GM12865 (cell line): ENCODE measurements at regions not wholly inside any gene's neighbourhood (a gene's known extent, or its start where the extent isn't known, plus 50 kb on each side); places are given as distances from the start of the nearest gene placed in this dataset.

Experiments
- DNase-seq: peaks from one replicate; pipeline ENCODE4 v3.0.0; 2010; ENCODE audit warnings: low read depth
- H3K4me3 ChIP-seq: 2 replicates; pipeline ENCODE4 v1.5.1; 2011; ENCODE audit warnings: mild to moderate bottlenecking, low read depth, low read length, control low read depth
- TF ChIP-seq, protein P1 (sequence below): IDR thresholded peaks from 2 replicates; pipeline ENCODE4 v1.5.1; 2011; ENCODE audit warnings: low read length, control low read depth, low read depth, inconsistent platforms; ENCODE audit not compliant: insufficient read depth; ENCODE audit errors: missing control alignments

DNA sequence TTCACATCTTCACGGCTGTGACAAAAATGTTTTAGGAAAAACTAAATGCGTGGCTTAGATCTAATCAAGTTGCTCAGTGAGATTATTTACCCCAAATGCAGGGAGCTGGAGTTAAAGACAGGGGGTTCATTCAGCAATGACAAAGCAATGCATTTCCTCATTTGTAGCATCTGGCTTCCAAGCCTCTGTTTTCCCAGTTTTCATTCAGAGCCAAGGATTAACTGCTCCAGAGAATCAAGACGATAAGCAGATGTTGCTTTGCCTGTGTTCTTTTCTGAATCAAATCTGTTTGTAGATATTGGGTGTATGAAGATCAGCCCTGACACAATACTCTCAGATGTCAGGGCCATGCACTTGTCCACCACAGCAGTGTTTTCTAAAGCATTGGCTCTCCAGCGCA, 147.4 kb upstream of the SIX2 start:
- TF ChIP-seq, protein P1, sequence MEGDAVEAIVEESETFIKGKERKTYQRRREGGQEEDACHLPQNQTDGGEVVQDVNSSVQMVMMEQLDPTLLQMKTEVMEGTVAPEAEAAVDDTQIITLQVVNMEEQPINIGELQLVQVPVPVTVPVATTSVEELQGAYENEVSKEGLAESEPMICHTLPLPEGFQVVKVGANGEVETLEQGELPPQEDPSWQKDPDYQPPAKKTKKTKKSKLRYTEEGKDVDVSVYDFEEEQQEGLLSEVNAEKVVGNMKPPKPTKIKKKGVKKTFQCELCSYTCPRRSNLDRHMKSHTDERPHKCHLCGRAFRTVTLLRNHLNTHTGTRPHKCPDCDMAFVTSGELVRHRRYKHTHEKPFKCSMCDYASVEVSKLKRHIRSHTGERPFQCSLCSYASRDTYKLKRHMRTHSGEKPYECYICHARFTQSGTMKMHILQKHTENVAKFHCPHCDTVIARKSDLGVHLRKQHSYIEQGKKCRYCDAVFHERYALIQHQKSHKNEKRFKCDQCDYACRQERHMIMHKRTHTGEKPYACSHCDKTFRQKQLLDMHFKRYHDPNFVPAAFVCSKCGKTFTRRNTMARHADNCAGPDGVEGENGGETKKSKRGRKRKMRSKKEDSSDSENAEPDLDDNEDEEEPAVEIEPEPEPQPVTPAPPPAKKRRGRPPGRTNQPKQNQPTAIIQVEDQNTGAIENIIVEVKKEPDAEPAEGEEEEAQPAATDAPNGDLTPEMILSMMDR: no peak
- no peak for DNase-seq
- H3K4me3 ChIP-seq: no peak overlapping the region

DNA sequence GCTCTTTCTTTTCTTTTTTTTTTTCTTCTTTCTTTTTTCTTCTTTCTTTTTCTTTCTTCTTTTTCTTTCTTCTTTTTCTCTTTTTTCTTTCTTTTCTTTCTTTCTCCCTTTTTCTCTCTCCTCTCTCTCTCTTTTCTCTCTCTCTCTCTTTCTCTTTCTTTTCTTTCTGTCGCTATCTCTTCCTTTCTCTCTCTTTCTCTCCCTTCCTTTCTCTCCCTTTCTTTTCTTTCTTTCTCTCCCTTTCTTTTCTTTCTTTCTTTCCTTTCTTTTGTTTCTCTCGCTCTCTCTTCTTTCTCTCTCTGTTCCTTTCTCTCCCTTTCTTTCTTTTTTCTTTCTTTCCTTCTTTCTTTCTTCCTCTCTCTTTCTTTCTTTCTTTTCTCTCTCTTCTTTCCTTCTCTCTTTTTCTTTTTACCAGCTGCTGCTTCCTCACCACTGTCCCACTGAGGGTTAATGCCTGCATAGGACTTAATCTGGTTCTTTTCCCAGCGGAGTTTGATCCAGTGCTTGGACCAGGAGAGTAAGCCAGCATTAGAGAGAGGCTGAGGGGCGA, 145.4 kb upstream of the SIX2 start:
- TF ChIP-seq, protein P1: no peak
- DNase-seq: no peak
- no peak overlapping the region for H3K4me3 ChIP-seq

DNA sequence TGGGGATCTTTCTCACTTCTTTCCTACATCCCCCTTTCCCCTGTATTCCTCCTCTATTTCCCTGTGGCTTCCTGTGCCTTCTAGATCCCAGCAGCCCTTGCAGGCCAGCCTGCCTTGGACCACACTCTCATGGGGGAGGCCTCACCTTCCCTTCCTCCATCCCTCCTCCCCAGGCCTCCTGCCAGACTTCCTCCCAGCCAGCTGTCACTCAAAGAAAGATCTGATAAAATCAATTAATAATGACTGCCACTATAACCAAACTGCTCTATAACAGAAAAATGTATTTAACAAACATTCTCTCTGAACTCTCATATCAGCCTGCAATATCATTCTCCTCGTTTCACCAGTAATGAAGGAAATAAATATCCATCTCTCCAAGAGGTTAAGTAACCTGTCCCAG, 144.9 kb upstream of the SIX2 start:
- no peak overlapping the region for H3K4me3 ChIP-seq
- DNase-seq: no peak
- TF ChIP-seq, protein P1: no peak

DNA sequence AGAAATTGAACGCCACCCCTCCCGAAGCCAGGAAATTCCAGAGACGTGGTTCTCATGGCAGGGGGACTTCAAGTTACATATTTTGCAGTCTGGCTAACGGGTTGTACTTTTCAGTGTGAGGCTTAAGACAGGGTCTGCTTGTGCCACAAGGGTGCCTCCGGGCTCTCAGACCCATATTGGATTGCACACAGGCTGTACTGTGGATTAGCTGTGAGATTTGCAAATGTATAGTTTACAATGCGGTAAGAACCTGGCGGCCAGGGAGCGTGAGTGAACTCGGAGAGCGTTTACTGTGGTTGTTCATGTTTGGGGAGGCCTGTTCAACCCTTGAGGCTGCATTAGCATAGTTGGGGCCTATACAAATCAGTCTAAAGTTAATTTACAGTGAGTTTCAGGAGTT, 143.9 kb upstream of the SIX2 start:
- no peak overlapping the region for H3K4me3 ChIP-seq
- DNase-seq: no peak
- TF ChIP-seq, protein P1: no peak

DNA sequence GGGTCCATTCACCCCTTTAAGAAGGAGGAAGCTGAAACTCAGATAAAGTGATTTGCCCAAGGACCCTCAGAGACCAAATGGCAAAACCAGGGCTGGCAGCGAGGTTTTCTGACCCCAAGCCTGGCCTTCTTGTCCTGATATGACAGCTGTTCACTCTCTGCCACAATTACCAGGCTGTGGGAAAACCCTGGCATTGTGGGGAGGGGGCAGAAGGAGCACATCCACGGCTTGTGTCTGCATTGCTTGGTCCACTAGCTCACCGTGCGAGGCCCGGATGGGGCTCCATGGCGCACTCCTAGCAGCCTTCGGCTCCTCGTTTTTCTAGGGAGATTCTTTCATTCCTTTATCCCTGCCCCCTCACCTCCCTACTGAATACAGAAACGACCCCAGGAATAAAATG, 143.4 kb upstream of the SIX2 start:
- TF ChIP-seq, protein P1: no peak
- H3K4me3 ChIP-seq: no peak overlapping the region
- no peak for DNase-seq

DNA sequence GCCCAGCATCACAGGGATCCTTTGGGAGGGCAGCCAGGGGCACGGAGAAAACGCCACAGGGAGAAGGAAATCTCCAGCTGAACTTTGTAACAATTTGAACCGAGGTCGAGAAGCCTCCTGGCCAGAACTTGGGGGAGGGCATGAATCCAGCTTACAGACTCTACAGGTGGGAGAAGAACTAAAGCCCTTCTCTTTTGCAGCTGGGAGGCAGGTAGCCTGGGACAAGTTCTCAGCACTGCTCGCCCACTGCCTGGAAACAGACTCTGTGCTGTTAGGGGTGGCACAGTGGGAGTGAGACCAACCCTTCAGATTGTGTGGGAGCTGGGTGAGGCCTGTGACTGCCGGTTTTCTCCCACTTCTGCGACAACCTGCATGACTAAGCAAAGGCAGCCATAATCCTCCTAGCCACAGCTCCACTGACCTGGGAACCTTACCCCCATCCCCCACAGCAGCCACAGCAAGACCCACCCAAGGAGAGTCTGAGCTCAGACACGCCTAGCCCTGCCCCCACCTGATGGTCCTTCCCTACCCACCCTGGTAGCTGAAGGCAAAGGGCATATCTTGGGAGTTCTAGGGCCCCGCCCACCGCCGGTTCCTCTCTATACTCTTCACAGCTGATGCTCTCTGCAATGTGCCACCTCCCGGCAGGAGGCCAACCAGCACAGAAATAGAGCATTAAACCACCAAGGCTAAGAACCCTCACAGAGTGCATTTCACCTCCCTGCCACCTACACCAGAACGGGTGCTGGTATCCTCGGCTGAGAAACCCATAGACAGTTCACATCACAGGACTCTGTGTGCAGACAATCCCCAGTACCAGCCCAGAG, 136.0 kb upstream of the SIX2 start:
- H3K4me3 ChIP-seq: no peak overlapping the region
- TF ChIP-seq, protein P1: no peak
- no peak for DNase-seq
